ENCODE measurements at regions not wholly inside any gene's neighbourhood (a gene's known extent, or its start where the extent isn't known, plus 50 kb on each side); places are given as distances from the start of the nearest gene placed in this dataset.
A peak's percentile ranks its signal among the peaks of the same experiment; 100 is the strongest.
"Not testable (repeated sequence)": the region's sequence is repeated elsewhere in the genome, so short reads cannot be mapped to it uniquely, and the experiment has no call there.

DNA sequence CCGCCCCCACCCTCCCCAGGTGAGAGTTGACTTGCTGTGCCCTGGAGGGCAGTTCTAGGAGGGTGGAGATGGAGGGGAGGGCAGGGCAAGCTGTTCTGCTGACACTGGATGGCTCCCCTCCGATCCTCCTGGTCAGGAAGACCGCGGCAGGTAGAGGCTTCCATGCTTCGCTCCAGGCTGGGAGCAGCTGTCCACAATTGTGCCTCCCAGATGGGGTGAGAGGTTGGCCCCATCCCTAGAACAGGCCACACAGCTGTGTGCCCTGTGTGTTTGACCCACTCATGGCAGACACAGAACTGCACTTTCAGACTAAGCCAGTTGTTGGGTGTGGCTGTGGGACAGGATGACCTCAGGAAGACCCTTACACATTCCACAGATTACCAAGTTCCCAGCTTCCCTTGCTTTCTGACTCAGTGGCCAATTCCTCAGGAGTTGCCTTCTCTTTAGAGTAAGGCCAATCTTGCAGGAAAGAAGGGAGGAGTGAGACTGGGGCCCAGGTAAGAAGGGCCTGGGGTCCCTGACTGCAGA is 72.1 kb upstream of the HSPA9 start:
- no peak for DNase-seq

DNA sequence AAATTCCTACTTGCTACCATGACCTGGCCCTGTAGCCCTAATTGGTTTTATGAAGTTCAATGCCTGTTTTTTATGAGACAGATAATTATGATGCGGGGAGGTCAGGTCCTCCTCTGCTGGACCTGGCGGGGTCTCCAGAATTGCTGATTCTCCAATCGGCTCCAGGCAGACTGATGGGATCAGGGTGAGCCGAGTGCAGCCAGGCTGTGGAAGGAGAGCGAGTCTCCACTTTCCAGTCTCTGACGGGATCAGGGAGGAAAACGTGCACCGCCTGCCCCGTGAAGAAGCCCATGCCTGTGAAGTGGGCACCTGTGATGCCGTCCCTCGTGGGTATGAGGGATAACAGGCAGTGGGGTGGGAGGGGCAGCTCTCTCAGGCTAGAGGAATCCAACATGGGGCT is 71.5 kb upstream of the HSPA9 start:
- no peak for DNase-seq

DNA sequence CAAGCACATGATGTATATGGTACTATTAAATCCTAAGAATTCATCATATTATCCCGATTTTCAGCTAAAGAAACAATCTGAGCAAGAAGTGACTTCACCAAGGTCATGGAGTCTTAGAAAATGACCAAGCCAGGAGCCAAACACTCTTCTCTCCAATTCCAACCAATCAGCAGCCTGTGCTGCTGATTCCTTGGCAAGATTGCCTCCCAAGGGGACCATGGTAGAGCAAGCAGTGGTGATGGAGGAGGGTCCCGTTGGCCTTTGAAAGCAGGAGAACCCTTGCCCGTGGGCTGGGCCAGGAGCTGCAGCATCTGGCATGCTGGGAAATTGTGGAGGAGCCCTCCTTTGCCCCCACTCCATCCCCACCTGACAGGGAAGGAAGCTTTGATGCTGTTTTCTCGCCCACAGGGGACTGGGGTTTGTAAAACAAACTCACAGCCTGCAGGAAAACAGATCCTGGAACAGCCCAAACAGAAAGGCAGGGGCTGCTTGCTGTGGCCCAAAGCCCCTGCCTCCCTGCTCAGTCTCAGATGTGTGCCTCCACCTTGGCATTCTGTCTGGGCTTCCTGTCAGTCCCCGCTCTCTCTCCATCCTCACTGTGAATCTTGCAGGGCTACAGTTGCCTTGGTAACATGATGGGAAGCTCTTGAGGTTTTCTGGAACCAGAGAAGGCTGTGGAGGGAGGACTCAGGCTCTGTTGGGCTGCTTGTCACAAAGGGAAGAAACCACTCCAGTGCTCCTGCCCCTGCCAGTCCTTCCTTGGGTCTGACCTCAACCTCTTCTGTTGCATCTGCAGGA is 70.8 kb upstream of the HSPA9 start:
- DNase-seq, result no peak

DNA sequence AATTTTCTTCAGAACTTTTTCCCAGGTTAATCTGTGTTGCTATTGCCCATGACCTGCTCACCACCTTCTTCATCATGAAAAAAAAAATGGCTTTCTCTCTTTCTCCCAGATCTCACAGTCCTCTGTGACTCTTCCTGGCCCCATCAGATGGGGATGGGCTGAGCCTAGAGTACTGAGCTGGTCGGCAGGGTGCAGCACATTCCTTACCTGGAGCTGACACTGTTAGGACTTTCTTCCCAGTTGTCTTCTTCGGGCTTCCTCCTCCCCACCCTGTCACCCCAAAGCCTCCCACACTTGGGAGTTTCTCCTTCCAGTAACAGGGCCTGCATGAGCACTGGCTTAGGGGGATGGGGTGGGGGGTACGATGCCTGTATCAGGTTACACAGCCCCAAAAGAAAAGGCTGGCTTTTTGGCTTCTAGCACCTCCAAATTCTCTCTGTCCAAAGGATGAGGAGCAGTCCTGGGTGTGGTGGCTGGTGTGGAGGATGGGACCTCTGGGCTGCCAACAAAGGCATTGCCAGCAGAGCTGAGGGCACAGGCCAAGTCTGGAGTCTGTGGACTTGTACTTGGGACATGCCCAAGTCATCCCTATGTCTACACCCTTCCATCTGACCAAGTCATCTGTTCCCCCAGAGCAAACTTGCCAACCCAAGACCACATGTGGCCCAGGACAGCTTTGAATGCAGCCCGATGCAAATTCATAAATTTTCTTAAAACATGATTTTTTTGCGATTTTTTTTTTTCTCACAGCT is 68.0 kb upstream of the HSPA9 start:
- DNase-seq, result no peak

DNA sequence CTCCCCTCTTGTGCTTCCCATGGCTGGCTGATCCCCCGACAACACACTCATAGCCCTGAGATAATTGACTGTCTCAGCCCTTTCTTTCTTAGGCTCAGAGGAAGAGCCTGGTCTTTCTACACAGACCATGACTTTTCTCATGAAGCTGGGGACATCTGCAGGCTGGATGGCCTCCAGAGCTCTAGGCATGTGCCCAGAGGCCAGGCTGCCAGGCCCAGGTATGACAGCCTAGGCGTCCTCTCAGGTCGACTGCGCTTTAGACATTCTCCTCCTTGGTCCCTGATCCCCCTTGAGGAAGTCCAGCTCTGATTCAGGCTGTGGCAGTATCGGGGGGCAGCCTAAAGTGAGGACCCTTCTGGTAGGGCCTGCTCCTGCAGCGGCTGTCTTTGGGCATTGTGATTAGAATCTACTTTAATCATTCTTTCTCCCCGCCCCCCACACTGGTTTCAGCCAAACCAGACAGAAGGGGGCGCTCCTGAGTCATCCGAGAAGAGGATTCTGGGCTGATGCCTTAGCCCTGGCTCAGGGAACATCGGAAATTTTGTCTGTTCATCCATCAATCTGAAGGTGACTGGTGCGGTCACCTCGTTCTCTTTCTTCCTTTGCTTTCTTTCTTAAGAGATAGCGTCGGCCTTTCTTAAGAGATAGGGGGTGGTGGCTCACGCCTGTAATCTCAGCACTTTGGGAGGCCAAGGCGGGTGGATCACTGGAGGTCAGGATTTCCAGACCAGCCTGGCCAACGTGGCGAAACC is 66.5 kb upstream of the HSPA9 start:
- DNase-seq, result peak; percentile 82

DNA sequence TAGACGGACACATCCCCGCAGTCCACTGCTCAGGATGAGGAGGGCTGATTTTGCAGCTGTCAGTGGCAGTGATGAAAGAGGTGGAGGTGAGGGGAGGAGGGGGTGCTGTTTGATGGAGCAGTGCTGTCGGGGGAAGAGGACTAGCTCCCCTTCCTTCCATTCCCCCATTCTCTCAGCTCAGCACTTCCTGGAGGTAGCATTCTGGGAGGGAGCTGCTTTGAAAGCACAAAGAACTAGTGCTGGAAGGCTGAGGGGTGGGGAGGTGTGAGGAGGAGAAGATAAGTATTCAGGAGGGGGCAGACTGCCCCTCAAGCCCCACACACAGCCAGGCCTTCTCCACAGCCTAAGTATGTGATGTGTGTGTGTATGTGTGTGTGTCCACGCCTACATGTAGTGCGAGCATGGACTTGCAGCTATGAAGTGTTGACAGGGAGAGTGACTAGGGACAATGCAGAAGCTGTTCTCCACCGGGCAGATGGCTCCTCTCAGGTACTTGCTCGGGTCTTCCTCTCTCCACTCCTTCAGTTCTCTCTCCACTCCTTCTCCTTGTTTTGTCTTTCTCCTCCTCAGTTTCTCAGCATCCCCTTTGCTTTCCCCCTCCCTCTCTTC is 65.5 kb upstream of the HSPA9 start:
- DNase-seq, result no peak

- DNase-seq, result no peak
Measured at GRCh38 chr5:138640138-138640537, 64.9 kb upstream of the HSPA9 start.

- no peak for DNase-seq
Measured at GRCh38 chr5:138639326-138639725, 64.1 kb upstream of the HSPA9 start.

- DNase-seq, result no peak
Measured at GRCh38 chr5:138637256-138637655, 62.1 kb upstream of the HSPA9 start.

GRCh38 chr5:138636398-138636944 is 61.3 kb upstream of the HSPA9 start:
- no peak for DNase-seq

GRCh38 chr5:138635708-138636107 is 60.5 kb upstream of the HSPA9 start:
- DNase-seq, result no peak

GRCh38 chr5:138635265-138635664 is 60.1 kb upstream of the HSPA9 start:
- DNase-seq, result no peak

DNA sequence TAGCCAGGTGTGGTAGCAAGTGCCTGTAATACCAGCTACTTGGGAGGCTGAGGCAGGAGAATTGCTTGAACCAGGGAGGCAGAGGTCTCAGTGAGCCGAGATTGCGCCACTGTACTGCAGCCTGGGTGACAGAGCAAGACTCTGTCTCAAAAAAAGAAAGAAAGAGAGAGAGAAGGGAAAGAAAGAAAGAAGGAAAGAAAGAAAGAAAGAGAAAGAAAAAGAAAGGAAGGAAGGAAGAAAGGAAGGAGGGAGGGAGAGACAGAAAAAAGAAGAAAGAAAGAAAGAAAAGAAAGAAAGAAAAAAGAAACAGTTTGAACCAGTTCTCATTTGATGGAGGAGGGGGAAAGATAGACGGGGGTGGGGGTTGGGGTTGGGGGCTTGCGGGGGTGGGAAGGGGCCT is 59.6 kb upstream of the HSPA9 start:
- DNase-seq, result not testable (repeated sequence)

- peak; percentile 32 for DNase-seq
Measured at GRCh38 chr5:138632900-138633489, 57.8 kb upstream of the HSPA9 start.

DNA sequence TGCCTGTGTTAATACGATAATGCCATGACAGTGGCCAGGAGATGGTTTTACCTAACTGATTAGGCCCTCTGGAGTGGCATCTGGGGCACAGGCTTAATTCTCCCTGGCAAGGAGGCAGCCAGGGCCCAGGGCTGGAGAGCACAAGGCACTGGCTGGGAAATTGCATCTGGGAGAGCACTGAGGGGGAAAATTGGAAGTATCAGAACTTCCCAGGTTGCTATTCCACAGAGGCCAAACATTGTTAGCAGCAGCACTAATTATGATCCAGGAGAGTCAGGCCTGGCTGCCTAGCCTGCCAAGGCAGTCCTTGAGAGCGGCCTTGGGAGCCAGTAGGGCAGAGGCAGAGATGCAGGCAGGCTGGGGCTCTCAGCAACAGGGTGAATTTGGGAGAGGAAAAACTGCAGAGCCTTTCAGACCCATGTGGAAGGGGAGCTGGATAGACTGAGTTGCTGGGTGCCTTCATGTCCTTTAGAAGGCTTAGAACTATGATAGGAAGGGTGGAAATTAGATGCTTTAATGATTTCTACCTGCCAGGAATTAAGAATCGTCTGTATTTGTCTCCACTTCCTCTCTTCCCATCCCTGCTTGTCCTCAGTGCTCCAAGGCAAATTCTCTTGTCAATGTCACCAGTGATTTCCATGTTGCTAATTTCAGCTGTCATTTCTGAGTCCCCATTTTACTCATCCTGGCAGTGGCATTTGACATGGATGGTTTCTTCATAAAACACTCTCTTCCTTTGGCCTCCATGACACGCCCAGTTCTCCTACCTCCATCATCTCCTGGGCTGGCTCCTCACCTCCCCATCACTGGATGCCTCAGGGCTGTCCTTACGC is 56.1 kb upstream of the HSPA9 start:
- DNase-seq, result no peak

- DNase-seq, result no peak
Measured at GRCh38 chr5:138629392-138629791, 54.2 kb upstream of the HSPA9 start.

DNA sequence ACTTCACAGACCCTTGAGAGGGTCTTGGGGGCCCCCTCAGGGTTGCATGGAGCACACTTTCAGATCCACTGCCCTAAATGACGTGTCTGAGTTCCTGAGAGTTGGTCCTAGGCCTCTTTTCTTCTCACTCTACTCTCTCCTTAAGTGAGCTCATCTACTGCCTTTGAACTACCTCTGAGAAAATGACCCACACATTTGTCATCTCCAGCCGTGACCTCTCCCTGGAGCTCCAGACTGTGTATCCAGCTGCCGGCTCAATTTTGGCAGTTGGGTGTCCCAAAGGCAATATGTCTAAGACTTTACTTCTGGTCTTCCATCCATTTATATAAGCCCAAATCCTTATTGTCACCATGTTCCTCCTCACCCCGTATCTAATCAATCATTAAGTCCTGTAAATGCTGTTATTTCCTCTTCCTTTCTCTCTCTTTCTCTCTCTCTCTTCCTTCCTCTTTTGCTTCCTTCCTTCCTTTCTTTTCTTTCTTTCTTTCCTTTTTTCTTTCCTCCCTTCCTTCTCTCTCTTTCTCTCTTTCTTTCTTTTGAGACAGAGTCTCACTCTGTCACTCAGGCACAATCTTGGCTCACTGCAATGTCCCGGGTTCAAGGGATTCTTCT is 51.2 kb upstream of the HSPA9 start:
- DNase-seq, result no peak

- no peak for DNase-seq
Measured at GRCh38 chr5:138625134-138625533, 49.9 kb upstream of the HSPA9 start.

Data from stimulated activated CD4-positive, alpha-beta T cell treated with anti-CD3 and anti-CD28 coated beads, Interleukin-1b, Interleukin-23, amount 100 ng/mL, for 48 hours (primary cell).